ENCODE measurements at regions not wholly inside any gene's neighbourhood (a gene's known extent, or its start where the extent isn't known, plus 50 kb on each side); places are given as distances from the start of the nearest gene placed in this dataset.

GRCh38 chr5:115355767-115356381 is 59.4 kb upstream of the CCDC112 start:
- POLR2A ChIA-PET (ENCODE audit: unreplicated experiment), result no interaction called here

DNA sequence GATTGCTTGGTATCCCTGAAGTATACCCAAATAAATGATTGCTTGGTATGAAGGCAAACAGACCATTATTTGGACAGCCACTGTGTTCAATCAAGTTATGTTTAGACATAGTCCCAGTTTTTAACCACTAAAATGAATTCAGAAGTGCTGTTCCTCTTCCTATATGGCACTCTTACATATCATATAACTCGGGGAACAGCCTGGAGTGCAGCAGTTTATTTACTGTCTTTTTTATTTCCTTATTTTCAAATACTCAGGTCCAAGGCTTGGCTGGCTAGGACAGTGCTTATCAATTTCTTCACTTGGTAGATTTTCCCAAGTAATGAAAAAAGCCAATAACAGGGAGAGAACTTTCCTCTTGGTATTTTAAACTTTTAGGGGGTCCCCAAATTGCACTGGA is 58.6 kb upstream of the CCDC112 start:
- H4K20me1 ChIP-seq (ENCODE audit: low read length), result no peaks in the 10 kb centered on the region
- BruUV-seq (replicated peaks), result no TSS peak
- no peaks in the 10 kb centered on the region for H3K27me3 ChIP-seq (ENCODE audit: low read length)
- TF ChIP-seq, protein P1, sequence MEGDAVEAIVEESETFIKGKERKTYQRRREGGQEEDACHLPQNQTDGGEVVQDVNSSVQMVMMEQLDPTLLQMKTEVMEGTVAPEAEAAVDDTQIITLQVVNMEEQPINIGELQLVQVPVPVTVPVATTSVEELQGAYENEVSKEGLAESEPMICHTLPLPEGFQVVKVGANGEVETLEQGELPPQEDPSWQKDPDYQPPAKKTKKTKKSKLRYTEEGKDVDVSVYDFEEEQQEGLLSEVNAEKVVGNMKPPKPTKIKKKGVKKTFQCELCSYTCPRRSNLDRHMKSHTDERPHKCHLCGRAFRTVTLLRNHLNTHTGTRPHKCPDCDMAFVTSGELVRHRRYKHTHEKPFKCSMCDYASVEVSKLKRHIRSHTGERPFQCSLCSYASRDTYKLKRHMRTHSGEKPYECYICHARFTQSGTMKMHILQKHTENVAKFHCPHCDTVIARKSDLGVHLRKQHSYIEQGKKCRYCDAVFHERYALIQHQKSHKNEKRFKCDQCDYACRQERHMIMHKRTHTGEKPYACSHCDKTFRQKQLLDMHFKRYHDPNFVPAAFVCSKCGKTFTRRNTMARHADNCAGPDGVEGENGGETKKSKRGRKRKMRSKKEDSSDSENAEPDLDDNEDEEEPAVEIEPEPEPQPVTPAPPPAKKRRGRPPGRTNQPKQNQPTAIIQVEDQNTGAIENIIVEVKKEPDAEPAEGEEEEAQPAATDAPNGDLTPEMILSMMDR (conservative IDR thresholded peaks at IDR 0.05; ENCODE audit: low read depth, low read length), result no peak
- TF ChIP-seq EZH2phosphoT487 (IDR thresholded peaks at IDR 0.05; ENCODE audit: borderline replicate concordance, low read length) (no peak), EZH2 (IDR thresholded peaks at IDR 0.05; ENCODE audit: low read length, unreplicated experiment) (no peak)
- intact Hi-C loops (cut with micrococcal nuclease), result no loop called here
- CTCF ChIA-PET, result no interaction called here
- H3K4me2 ChIP-seq (ENCODE audit: low read length), result no peak overlapping the region
- H3K27ac ChIP-seq (ENCODE audit: low read length), result no peak overlapping the region
- H3K4me3 ChIP-seq (ENCODE audit: low read length), result no peak overlapping the region
- DNase-seq (no peak), ATAC-seq (no peak)
- H2AFZ ChIP-seq (ENCODE audit: low read length), result no peak overlapping the region
- no peak overlapping the region for H3K9ac ChIP-seq (ENCODE audit: low read length)
- H3K79me2 ChIP-seq (ENCODE audit: low read length), result no peaks in the 10 kb centered on the region
- H3F3A ChIP-seq (ENCODE audit: low read length, unreplicated experiment), result no peaks in the 10 kb centered on the region
- no peaks in the 10 kb centered on the region for H3K9me3 ChIP-seq (ENCODE audit: low read length)
- no peaks in the 10 kb centered on the region for H3K9me2 ChIP-seq (replicated peaks; ENCODE audit: low read length)
- peaks cover 18% of the 10 kb centered on the region for H3K4me1 ChIP-seq (ENCODE audit: insufficient read depth, low read length)
- POLR2A ChIA-PET (ENCODE audit: unreplicated experiment), result no interaction called here
- H3K36me3 ChIP-seq (ENCODE audit: low read depth, low read length), result no peaks in the 10 kb centered on the region

More at GRCh38 chr5:115355767-115356381, 59.4 kb upstream of the CCDC112 start:
- Histone ChIP-seq H3K9me3 (ENCODE audit: low read length) (no peaks in the 10 kb centered on the region), H3K36me3 (ENCODE audit: low read depth, low read length) (no peaks in the 10 kb centered on the region), H3K27me3 (ENCODE audit: low read length) (no peaks in the 10 kb centered on the region), H3K4me3 (ENCODE audit: low read length) (no peak overlapping the region), H3K27ac (ENCODE audit: low read length) (no peak overlapping the region), H3F3A (ENCODE audit: low read length, unreplicated experiment) (no peaks in the 10 kb centered on the region), H2AFZ (ENCODE audit: low read length) (no peak overlapping the region), H4K20me1 (ENCODE audit: low read length) (no peaks in the 10 kb centered on the region), H3K4me1 (ENCODE audit: insufficient read depth, low read length) (peaks cover 23% of the 10 kb centered on the region), H3K79me2 (ENCODE audit: low read length) (no peaks in the 10 kb centered on the region), H3K9ac (ENCODE audit: low read length) (no peak overlapping the region), H3K4me2 (ENCODE audit: low read length) (no peak overlapping the region), H3K9me2 (replicated peaks; ENCODE audit: low read length) (no peaks in the 10 kb centered on the region)
- ATAC-seq, result no peak
- no TSS peak for BruUV-seq (replicated peaks)
- DNase-seq, result no peak
- TF ChIP-seq EZH2phosphoT487 (IDR thresholded peaks at IDR 0.05; ENCODE audit: borderline replicate concordance, low read length), result no peak
- TF ChIP-seq, protein P1 (conservative IDR thresholded peaks at IDR 0.05; ENCODE audit: low read depth, low read length), result no peak
- no peak for TF ChIP-seq EZH2 (IDR thresholded peaks at IDR 0.05; ENCODE audit: low read length, unreplicated experiment)
- intact Hi-C loops (cut with micrococcal nuclease), result no loop called here
- CTCF ChIA-PET, result no interaction called here

DNA sequence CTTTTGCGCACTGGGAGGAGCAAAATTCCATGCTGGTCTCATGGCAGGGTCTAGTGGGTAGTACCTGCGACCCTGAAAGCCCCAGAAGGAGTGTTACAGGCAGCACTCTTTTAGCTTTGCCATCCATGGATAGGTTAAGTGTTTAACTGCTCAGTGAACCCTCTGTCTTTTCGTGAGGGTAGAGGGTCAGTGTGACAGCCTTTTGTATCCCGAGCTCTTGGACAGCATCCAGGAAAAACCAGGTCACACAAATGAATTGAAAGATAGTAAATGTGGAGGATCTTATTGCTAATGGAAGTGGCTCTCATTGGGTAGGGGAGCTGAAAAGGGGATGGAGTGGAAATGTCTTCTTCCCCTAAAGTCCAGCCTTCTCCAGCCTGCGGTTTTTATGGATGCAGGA is 57.8 kb upstream of the CCDC112 start:
- intact Hi-C loops (cut with micrococcal nuclease), result no loop called here
- H3F3A ChIP-seq (ENCODE audit: low read length, unreplicated experiment), result no peaks in the 10 kb centered on the region
- H3K4me2 ChIP-seq (ENCODE audit: low read length), result no peak overlapping the region
- peaks cover 20% of the 10 kb centered on the region for H3K4me1 ChIP-seq (ENCODE audit: insufficient read depth, low read length)
- TF ChIP-seq, protein P1 (conservative IDR thresholded peaks at IDR 0.05; ENCODE audit: low read depth, low read length), result no peak
- TF ChIP-seq EZH2 (IDR thresholded peaks at IDR 0.05; ENCODE audit: low read length, unreplicated experiment) (no peak), EZH2phosphoT487 (IDR thresholded peaks at IDR 0.05; ENCODE audit: borderline replicate concordance, low read length) (no peak)
- DNase-seq (no peak), ATAC-seq (no peak)
- H2AFZ ChIP-seq (ENCODE audit: low read length), result no peak overlapping the region
- H3K9ac ChIP-seq (ENCODE audit: low read length), result no peak overlapping the region
- ChIA-PET POLR2A (ENCODE audit: unreplicated experiment) (no interaction called here), CTCF (no interaction called here)
- H4K20me1 ChIP-seq (ENCODE audit: low read length), result no peaks in the 10 kb centered on the region
- H3K4me3 ChIP-seq (ENCODE audit: low read length), result no peak overlapping the region
- H3K9me3 ChIP-seq (ENCODE audit: low read length), result no peaks in the 10 kb centered on the region
- no peaks in the 10 kb centered on the region for H3K36me3 ChIP-seq (ENCODE audit: low read depth, low read length)
- no peaks in the 10 kb centered on the region for H3K9me2 ChIP-seq (replicated peaks; ENCODE audit: low read length)
- no peak overlapping the region for H3K27ac ChIP-seq (ENCODE audit: low read length)
- H3K79me2 ChIP-seq (ENCODE audit: low read length), result no peaks in the 10 kb centered on the region
- no TSS peak for BruUV-seq (replicated peaks)
- no peaks in the 10 kb centered on the region for H3K27me3 ChIP-seq (ENCODE audit: low read length)
